ENCODE measurements at regions not wholly inside any gene's neighbourhood (a gene's known extent, or its start where the extent isn't known, plus 50 kb on each side); places are given as distances from the start of the nearest gene placed in this dataset.

DNA sequence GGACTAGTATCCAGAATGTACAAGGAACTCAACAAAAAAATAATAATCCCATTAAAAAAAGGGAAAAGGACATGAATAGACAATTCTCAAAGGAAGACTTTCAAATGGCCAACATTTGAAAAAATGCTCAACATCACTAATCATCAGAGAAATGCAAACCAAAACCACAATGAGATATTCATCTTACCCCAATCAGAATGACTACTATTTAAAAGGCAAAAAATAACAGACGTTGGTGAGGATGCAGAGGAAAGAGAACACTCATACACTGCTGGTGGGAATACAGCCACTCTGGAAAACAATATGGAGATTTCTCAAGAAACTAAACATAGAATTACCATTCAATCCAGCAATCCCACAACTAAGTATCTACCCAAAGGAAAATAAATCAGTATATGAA is 133.1 kb downstream of the KDR start:
- in situ Hi-C loops (cut with MboI; ENCODE audit: low sequenced_read_pairs): no loop called here

DNA sequence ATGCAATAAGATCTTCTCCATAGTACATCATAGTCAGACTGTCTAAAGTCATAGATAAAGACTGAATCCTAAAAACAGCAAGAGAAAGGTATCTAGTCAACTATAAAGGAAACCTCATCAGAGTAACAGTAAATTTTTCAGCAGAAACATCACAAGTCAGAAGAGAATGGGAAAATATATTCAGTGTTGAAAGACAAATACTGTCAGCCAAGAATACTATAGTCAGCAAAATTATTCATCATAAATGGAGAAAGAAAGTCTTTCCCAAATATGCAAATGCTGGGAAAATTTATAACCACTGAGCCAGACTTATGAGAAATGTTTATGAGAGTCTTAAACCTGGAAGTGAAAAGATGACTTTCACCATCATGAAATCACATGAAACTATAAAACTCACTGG is 136.7 kb downstream of the KDR start:
- in situ Hi-C loops (cut with MboI; ENCODE audit: low sequenced_read_pairs): no loop called here

DNA sequence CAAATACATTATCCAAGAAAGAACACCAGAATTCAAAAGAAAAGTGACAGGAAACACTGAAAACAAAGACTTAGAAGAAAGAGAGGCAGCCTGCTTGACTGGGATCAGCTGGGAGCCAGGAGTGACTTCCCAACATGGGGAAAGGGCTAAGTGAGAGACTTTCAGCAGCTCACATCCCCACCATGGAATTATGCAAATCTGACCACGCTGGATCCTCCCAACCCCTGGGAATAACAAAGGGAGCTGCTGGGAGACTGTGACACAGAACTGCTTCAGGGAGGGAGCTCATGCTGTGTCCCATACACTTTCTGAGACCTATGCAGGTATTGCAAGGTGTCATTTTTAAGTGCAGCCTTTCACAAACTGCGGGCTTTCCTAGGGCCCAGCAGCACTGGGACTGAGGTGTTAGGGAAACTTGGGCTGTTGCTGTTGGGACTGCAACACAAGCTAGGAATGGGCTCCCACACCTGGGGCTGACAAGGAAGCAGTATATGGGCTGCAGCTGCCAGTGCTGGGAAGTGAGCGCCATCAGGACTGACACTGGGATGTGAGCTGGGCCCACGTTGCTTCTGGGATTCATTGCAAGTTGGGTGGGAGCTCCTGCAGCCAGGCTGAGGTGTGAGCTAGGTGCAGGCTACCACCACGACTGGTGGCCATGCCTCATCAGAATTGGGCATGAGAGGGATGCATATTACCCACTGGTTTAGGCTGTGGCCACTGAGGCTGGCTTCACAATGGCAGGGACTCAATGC is 139.1 kb downstream of the KDR start:
- in situ Hi-C loops (cut with MboI; ENCODE audit: low sequenced_read_pairs): no loop called here

DNA sequence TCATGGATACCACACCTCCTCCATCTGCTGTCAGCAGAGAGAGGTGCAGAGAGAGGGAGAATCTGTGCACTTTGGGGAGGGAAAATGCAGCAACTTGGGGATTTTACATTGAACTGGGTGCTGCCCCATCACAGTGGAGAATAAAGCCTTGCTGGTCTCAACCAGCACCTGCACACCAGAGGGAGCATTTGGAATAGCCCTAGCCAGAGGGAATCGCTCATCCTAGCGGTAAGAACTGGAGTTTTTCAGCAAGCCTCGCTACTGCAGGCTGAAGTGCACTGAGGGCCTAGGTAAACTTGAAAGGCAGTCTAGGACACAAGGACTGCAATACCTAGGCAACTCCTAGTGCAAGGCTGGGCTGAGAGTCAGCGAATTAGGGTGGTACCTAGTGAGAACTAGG is 148.7 kb downstream of the KDR start:
- in situ Hi-C loops (cut with MboI; ENCODE audit: low sequenced_read_pairs): no loop called here

DNA sequence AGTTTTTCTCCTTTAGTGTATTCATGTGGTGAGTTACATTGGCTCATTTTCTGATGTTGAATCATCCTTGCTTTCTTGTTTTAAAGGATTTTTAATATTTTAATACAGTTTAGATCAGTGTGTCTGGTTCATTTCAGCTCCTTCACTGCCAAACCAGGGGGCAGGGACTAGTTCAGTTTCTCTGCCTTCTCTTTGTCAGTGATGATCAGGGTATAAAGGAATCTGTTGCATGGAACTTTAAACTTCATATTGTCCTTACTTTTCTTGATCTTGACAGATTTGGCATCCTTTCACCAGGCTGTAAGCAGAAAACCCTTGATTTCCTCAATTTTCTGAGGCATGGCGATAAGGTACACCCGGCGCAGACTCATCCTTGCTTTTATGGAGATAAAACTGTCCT is 149.4 kb downstream of the KDR start:
- in situ Hi-C loops (cut with MboI; ENCODE audit: low sequenced_read_pairs): no loop called here

DNA sequence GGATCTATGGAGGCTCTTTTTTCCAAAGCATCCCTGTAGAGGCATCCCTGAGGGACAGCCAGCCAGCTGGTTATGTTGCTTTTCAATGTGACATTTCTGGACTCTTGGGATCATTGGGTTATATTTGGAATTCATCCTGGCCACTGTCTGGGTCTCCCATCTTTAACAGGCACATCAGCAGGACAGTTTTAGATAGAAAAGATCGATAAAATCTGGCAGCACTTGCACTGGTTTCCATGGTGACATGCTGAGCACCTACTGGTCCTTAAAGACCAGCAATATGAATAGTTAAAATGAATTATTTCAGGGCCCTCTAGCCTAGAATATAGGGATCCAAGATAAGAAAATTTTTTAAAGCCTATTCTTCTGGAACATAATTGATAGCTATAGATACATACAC is 151.6 kb downstream of the KDR start:
- in situ Hi-C loops (cut with MboI; ENCODE audit: low sequenced_read_pairs): no loop called here

DNA sequence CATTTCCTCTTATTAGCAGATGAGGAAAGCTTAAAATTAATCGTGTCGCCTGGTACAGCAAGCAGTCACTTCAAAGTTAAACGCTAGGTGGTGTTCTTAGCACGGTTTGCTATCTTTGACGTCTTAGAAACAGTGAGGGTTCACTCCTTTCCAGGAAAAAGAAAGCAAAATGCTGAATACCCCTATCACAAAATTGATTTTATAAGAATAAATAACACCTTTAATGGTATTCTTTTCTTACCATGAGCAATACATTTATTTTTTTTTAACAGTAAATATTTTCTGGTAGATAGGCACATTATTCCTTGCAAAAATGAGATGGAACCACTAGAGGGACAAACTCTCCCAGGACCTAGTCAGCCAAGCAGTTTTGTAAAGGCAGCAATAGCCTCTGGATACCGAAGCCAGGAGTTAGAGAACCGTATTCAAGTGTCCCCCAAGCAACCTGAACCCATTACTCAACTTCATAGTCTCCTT is 153.9 kb downstream of the KDR start:
- in situ Hi-C loops (cut with MboI; ENCODE audit: low sequenced_read_pairs): no loop called here

DNA sequence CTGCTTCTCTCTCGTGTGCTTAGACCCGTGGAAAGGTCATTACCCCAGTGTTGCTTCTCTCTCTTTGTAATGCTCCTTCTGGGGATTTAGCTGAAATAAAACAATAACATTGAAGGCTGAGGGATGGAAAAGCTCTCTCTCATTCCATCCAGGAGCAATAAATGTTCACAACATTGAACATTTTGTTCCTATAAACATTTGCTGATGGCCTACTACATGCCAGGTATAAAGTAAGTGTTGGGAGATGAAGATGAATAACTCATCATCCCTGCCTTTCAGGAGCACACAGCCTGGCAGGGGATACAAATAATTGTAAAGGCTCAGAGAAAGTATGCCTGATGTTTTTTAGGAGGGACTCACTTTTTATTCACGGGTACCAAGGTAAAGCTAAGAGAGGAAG is 158.1 kb downstream of the KDR start:
- in situ Hi-C loops (cut with MboI; ENCODE audit: low sequenced_read_pairs): no loop called here

DNA sequence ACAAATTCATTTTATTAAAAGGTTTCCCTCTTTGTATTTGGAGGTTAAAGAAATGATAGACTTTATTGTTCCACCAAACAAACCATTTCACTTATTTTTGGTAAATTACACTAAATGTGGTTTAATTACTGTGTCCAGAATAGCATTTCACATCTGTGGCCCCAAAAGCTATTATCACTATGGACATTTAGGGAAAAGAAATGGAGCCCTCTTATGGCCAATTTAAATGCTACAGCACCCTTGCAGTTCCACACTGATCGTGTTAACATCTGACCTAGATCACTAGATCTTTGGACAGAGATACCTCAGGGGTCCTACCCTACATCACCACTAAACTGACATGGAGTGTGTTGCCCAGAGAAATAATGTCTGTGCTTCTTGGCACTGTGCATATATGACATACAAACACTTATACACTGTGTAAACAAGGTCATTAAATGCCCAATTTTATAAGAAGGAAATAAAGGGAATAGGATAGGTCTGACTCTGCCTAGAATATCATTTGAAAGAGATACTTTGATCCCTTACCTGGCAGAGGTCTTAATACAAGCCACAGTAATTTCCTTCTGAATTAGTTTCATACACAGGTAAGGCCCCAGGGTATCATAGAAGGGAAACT is 163.9 kb downstream of the KDR start:
- in situ Hi-C loops (cut with MboI; ENCODE audit: low sequenced_read_pairs): no loop called here

DNA sequence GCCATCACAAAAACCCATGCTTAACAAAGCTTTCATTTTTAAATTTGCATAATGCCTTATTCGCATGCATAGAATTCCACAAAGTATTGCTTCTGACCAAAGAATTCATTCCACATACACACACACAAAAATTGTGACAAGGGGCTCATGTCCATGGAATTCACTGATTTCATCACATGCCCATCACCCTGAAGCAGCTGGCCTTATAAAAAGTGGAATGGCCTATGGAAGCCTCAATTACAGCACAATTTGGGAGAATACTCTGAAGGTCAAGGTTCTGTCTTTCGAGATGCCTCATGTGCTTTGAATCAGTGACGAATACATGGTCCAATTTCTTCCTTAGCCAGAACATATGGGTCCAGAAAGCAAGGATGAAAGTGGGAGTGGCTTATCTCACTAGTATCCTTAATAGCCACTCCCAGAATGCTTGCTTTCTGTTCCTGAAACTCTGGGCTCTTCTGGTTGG is 165.7 kb downstream of the KDR start:
- in situ Hi-C loops (cut with MboI; ENCODE audit: low sequenced_read_pairs): no loop called here

DNA sequence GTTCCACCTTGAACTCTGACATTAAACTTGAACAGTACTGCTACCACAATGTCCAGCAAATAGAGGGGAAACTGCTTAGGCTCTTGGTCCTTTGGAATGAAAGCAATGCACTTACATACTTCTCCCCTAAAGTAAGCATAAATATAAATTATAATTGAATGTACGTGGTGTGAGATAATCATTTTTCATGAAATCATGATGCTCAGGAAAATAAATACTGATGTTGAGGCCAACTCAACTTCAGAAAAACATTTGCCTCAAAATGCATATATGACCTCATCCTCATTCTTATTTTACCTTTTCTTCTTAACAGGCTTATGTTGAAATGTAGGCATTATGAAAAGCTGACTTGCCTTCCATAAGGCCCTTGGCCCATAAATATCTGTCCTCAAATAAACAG is 166.3 kb downstream of the KDR start:
- in situ Hi-C loops (cut with MboI; ENCODE audit: low sequenced_read_pairs): no loop called here

DNA sequence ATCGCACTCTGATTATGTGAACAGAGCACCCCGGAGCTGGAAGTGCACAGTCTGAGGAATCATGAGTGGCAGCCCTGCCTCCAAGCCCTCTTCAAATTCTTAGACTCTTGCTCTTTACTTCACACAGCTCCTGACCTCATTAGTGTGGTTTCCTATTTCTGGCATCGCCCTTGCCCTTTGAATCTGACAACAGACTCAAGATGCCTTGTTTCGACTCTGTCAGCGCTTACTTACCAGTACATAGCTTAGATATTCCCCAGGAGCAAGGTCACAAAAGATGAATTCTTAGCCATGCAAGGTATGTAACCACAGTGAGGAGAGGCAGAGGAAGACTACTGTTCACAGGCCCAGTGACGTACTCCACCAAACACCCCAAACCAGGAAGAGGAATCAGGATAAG is 167.2 kb downstream of the KDR start:
- in situ Hi-C loops (cut with MboI; ENCODE audit: low sequenced_read_pairs): no loop called here

DNA sequence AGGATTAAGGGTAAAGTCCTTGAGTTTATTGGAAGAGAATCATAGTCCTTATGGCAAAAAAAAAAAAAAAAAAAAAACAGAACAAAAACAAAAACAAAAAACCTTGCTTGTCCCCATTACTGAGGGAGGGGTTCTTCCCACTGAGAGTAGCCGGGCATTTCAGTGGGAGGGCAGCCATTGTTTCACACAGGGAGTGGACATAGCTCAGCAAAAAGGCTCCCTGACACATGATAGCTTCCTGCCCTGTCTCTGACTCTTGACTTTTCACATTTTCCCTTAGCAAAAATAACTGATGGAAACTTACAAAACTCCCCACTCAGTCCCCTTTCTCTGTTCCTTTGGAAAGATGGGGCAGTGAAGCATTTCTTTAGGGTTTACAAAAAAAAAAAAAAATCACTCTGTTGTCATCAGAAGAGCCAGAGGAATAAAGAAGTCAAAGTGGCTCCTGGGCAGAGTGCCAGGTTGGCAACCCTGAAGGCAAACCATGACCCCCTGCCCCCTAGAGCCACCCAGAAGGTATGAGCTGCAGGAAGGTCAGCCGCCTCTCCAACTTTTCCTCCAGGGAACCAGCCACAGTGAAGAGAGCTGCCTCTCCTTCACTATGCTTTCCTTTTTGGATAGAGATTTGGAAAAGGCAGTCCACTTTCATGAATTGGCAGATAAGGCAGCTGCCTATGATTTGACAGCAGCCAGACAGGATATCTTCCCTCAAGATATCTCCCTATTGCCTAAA is 170.6 kb downstream of the KDR start:
- in situ Hi-C loops (cut with MboI; ENCODE audit: low sequenced_read_pairs): no loop called here

DNA sequence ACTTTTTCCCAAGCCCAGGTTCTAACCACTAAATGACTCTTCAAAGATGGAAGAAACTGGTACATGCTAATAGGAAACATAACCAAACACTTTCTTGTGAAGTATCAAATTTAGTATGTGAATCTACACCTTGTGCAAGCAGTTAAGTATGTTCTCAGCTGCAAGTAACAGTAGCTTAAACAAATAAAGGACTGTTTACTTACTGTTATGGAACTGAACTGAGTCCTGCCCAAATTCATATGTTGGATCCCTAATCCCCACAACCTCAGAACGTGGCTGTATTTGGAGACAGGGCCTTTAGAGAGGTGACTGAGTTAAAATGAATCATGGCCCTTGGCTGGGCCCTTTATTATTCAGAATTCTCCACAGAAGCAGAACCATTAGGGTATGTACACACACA is 178.7 kb downstream of the KDR start:
- in situ Hi-C loops (cut with MboI; ENCODE audit: low sequenced_read_pairs): no loop called here

DNA sequence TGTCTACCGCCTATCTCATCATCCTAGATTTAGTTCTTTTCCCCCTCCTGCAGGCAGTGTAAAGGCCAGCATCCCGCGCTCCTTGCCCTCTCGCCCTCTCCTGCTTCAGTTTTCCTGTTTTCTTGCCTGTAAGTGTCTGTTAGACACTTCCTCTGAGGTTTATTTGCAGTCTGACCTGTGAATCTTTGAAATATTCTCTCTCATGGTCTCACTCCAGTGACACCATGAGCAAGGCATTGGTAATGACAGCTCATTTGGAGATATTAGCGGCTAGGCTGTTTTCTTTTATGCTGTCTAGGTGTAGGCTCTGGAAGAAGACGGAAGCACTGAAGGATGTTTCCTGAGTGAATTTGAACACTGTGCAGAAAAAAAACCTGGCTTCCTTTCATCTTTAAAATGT is 179.6 kb downstream of the KDR start:
- in situ Hi-C loops (cut with MboI; ENCODE audit: low sequenced_read_pairs): no loop called here

DNA sequence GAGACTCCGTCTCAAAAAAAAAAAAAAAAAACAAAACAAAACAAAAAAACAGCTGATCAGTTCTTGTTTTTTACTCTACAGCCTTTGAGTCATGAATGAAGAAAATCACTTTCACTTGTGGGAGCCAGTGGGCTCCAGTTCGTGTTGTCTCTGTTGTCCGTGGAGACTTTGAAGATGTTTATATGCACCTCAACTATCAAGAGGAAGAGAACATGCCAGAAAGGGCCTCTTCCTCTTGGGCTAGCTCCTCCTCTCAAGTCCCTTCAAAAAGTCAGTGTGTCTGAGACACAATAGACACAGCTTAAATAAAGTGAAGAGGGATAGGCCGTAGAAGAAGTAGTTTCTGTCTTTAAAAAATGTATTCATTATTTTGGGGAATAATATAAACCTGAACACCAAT is 182.7 kb downstream of the KDR start:
- in situ Hi-C loops (cut with MboI; ENCODE audit: low sequenced_read_pairs): no loop called here

DNA sequence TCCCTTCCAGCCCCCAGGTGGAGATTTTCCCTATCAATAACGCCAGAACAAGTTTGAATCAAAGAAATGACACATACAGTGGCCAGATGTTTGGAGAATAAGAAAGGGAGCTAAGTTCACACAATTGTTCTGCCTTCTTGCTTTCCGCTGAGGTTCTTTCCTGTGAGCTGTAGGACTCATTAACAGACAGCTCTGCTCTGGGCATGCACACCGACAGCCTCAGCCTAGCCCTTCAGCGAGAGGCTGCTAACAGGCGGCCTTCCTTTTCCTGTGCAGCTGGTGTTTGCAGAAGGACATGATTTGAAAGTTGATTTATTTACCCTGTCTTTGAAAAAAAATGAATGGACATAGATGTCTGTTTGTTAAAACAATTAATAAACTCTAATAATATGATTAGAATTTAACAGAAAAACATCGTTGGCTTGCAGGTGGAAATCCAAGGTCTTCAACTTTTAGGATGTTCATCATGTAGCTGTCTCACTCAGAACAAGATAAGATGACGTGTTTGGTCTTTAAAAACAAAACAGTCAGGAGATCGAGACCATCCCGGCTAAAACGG is 183.3 kb downstream of the KDR start:
- in situ Hi-C loops (cut with MboI; ENCODE audit: low sequenced_read_pairs): no loop called here

DNA sequence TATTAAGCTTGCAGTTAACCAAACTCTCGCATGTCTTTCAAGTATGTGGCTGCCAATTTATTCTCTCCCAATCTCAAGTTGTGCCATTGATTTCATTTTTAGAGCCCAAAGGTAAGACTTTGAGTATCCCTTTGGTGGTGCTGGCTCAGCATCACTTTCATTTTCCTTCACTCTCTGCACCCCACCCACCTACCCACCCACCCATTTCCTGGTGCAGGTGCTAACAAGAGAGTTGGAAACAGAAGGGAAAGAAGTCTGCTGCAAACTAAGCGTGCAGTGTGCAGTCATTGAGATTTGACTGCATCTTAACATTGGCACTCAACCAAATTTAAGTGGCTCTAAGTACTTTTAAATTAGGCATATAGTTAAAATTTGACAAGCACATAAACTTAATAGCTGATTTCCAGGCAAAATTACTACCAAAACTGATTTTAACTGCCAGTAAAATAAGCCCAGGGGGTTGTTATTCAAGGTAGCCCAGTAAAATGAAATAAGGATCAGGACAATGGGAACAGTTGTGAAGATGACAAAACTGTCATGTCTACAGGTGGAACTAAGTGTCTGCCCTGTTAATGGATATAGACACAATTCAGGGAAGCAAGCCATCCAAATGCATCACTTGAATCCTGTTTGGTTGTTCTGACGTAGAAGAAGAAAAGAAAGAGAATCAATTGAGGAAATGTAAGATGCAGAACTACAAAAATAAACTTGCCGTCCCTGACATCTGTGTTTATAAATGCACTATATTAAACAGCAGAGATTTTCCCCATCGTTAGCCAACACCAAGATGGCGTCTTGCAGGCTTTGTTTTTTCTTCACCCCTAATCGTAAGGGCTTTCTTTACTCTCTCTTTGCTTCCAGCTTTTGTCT is 184.2 kb downstream of the KDR start:
- in situ Hi-C loops (cut with MboI; ENCODE audit: low sequenced_read_pairs): no loop called here

DNA sequence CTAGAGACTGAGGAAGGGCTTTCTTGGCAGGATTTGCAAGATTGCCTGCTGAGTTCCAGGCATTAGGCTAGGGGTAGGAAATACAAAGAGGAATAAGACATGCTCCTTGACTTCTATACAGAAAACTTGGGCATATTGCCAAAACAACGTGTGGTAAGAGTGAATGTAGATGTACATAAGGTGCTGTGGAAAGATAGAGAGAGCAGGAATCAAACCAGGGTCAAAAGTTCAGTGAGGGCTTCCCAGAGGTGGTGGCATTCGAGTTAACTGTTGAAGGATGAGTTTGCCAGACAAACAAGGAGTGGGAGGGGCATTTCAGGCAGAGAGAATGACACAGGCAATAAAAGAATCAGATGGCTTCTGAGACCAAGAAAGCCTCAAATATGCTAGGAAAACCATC is 187.9 kb downstream of the KDR start:
- in situ Hi-C loops (cut with MboI; ENCODE audit: low sequenced_read_pairs): no loop called here

DNA sequence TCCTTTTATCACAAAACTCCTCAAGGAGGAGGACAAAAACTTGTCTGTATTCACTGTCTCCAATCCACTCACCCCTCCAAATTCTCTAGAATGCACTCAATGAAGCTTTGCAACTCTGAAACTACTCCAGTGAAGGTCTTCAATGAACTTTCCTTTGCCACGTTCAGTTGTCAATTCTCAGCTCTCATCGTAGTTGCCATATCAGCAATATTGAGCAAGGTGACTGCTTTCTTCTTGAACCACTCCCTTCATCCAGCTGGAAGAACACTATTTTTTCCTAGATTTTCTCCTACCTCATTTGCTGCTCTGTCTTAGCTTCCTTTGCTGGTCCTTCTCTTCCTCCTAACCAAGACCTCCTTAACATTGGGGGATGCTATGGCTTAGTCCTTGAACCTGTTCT is 191.8 kb downstream of the KDR start:
- in situ Hi-C loops (cut with MboI; ENCODE audit: low sequenced_read_pairs): no loop called here

DNA sequence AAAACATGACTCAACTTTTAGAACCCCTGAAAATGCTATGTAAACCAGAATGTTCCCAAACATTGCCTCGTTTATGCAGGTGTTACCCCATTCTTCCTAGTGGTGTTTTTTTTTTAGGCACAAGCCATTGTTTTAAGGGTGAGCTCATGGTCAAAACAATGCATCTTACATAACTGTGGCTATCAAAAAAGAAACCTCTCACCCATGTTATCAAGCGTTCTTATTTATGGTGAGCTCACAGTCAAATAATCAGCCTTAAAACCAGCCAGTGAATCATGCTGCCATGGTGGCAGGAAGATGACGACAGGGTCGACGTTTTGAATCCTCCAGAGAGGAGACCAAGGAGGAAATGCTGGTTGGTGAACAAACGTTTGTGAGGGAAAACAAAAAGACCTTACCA is 195.2 kb downstream of the KDR start:
- in situ Hi-C loops (cut with MboI; ENCODE audit: low sequenced_read_pairs): no loop called here
